Mesenteric fat pad (tissue), 1 donor: ENCODE measurements at regions not wholly inside any gene's neighbourhood (a gene's known extent, or its start where the extent isn't known, plus 50 kb on each side); places are given as distances from the start of the nearest gene placed in this dataset.

Experiments used
- DNase-seq: peaks from one replicate; pipeline ENCODE4 v3.0.0-alpha.2; 2020; ENCODE audit warnings: low spot score
- donor health status: DM: yes; HTN: yes; CAD: no.

GRCh38 chr2:163281717-163282116 lies 443.1 kb upstream of the KCNH7 start:
- no peak for DNase-seq

GRCh38 chr2:163269374-163270021 lies 430.9 kb upstream of the KCNH7 start:
- no peak for DNase-seq

GRCh38 chr2:163266772-163267171 lies 428.2 kb upstream of the KCNH7 start:
- no peak for DNase-seq

- no peak for DNase-seq
Observed at GRCh38 chr2:163265562-163265961, 427.0 kb upstream of the KCNH7 start.

- no peak for DNase-seq
Observed at GRCh38 chr2:163264341-163264740, 425.8 kb upstream of the KCNH7 start.

GRCh38 chr2:163259489-163259888 lies 420.9 kb upstream of the KCNH7 start:
- no peak for DNase-seq

- DNase-seq = no peak
Observed at GRCh38 chr2:163255086-163255485, 416.5 kb upstream of the KCNH7 start.

- no peak for DNase-seq
Observed at GRCh38 chr2:163253621-163254285, 415.2 kb upstream of the KCNH7 start.

- DNase-seq = no peak
Observed at GRCh38 chr2:163252199-163252598, 413.6 kb upstream of the KCNH7 start.

GRCh38 chr2:163248376-163249253 lies 410.0 kb upstream of the KCNH7 start:
- DNase-seq = no peak

GRCh38 chr2:163247847-163248220 lies 409.3 kb upstream of the KCNH7 start:
- DNase-seq = no peak

- no peak for DNase-seq
Observed at GRCh38 chr2:163247156-163247846, 408.7 kb upstream of the KCNH7 start.

- DNase-seq = no peak
Observed at GRCh38 chr2:163246135-163246534, 407.6 kb upstream of the KCNH7 start.

GRCh38 chr2:163236553-163236952 lies 398.0 kb upstream of the KCNH7 start:
- DNase-seq = no peak

- DNase-seq = no peak
Observed at GRCh38 chr2:163231666-163232065, 393.1 kb upstream of the KCNH7 start.

- no peak for DNase-seq
Observed at GRCh38 chr2:163213661-163214081, 375.1 kb upstream of the KCNH7 start.

GRCh38 chr2:163210430-163210918 lies 371.9 kb upstream of the KCNH7 start:
- no peak for DNase-seq

GRCh38 chr2:163207693-163208370 lies 369.3 kb upstream of the KCNH7 start:
- DNase-seq = no peak

GRCh38 chr2:163205589-163206254 lies 367.2 kb upstream of the KCNH7 start:
- DNase-seq = no peak

- DNase-seq = no peak
Observed at GRCh38 chr2:163200741-163201140, 362.2 kb upstream of the KCNH7 start.
